ENCODE measurements at regions not wholly inside any gene's neighbourhood (a gene's known extent, or its start where the extent isn't known, plus 50 kb on each side); places are given as distances from the start of the nearest gene placed in this dataset.

DNA sequence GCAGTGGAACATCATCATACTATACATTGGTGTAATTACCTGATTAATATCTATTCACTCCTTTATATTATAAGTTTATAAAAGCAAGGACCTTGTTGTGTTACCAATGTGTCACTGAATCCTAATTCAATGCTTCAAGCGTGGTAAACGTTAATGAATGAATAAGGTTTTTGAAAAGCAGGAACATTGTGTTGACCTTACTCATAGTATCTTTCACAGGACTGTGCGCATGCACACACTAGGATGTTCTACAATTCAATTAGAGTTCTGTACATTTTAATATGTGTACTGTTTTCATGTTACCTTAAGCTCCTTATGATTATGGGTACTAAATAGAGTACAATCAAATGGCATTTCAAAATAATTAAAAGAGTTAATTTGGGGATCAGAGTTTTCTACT is 578.5 kb downstream of the BMP2 start:
- H3K27me3 ChIP-seq (ENCODE audit: control insufficient read depth in 3 of 3, insufficient read depth in 3 of 3, low read depth in 1 of 3, low read length in 3 of 3) = no peaks in the 10 kb centered on the region
- H2BK12ac ChIP-seq (ENCODE audit: low read length) = no peak overlapping the region
- H3K4me3 ChIP-seq (ENCODE audit: low read length in 2 of 2) = no peak overlapping the region
- H3K9ac ChIP-seq (ENCODE audit: low read depth, low read length, poor library complexity) = no peak overlapping the region
- no peaks in the 10 kb centered on the region for H3K4me1 ChIP-seq (ENCODE audit: control insufficient read depth in 2 of 2, insufficient read depth in 1 of 2, low read depth in 1 of 2, low read length in 2 of 2)
- H2BK15ac ChIP-seq (ENCODE audit: low read length) = no peak overlapping the region
- H3K14ac ChIP-seq (ENCODE audit: low read length) = no peak overlapping the region
- no peak overlapping the region for H2AFZ ChIP-seq (ENCODE audit: low read length)
- no peak for DNase-seq (ENCODE audit: low spot score)
- H3K4ac ChIP-seq (ENCODE audit: low read length) = no peak overlapping the region
- H3K23ac ChIP-seq (ENCODE audit: low read depth, low read length, poor library complexity) = no peak overlapping the region
- H3K27ac ChIP-seq (replicated peaks; ENCODE audit: low read length) = no peak overlapping the region
- H4K8ac ChIP-seq (ENCODE audit: low read depth, low read length) = no peak overlapping the region
- no peak overlapping the region for H4K91ac ChIP-seq (ENCODE audit: low read depth, low read length, poor library complexity)
- no peak overlapping the region for H2BK5ac ChIP-seq (ENCODE audit: low read length)
- no peak overlapping the region for H3K4me2 ChIP-seq (ENCODE audit: insufficient read depth, low read length, poor library complexity, severe bottlenecking)
- H3K36me3 ChIP-seq (replicated peaks in 1 of 2; ENCODE audit: control insufficient read depth in 2 of 2, insufficient read depth in 2 of 2, low read length in 2 of 2) = no peaks in the 10 kb centered on the region
- H3K79me1 ChIP-seq (ENCODE audit: low read depth, low read length) = no peaks in the 10 kb centered on the region
- no peak overlapping the region for H2BK120ac ChIP-seq (ENCODE audit: low read depth, low read length)
- WGBS, 2 donors (ENCODE audit: extremely low coverage in 2 of 2, insufficient read length in 2 of 2, insufficient replicate concordance in 1 of 2) = no CpG with 5 or more reads among the region's 3 CpGs
- no peak overlapping the region for H2AK5ac ChIP-seq (ENCODE audit: low read depth, low read length)
- no peak overlapping the region for H3K18ac ChIP-seq (ENCODE audit: low read length)
- no peaks in the 10 kb centered on the region for H3K9me3 ChIP-seq (replicated peaks in 1 of 2; ENCODE audit: control insufficient read depth in 2 of 2, insufficient read depth in 1 of 2, low read depth in 1 of 2, low read length in 2 of 2)

DNA sequence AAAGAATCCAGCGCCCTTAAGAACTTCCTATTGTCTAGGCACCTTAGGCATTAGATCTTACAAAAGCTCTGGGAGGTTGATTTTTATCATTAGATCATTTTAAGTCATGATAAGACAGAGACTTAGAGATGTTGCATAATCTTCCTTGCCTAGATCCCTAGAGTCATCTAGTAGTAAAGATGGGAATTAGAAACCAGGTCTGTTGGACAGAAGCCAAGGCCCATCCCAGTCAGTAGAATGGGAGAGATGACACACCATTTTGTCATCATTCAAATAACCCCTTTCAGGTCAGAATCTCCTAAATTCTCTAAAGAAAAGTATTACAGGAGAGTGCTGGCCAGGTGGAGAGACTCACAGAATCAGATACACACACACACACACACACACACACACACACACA is 579.1 kb downstream of the BMP2 start:
- Histone ChIP-seq H2BK12ac (ENCODE audit: low read length) (no peak overlapping the region), H3K9me3 (replicated peaks in 1 of 2; ENCODE audit: control insufficient read depth in 2 of 2, insufficient read depth in 1 of 2, low read depth in 1 of 2, low read length in 2 of 2) (no peaks in the 10 kb centered on the region), H3K4ac (ENCODE audit: low read length) (no peak overlapping the region), H3K4me2 (ENCODE audit: insufficient read depth, low read length, poor library complexity, severe bottlenecking) (no peak overlapping the region), H2BK5ac (ENCODE audit: low read length) (no peak overlapping the region), H2BK15ac (ENCODE audit: low read length) (no peak overlapping the region), H3K27ac (replicated peaks; ENCODE audit: low read length) (no peak overlapping the region), H3K4me1 (ENCODE audit: control insufficient read depth in 2 of 2, insufficient read depth in 1 of 2, low read depth in 1 of 2, low read length in 2 of 2) (no peaks in the 10 kb centered on the region), H3K9ac (ENCODE audit: low read depth, low read length, poor library complexity) (no peak overlapping the region), H3K79me1 (ENCODE audit: low read depth, low read length) (no peaks in the 10 kb centered on the region), H3K18ac (ENCODE audit: low read length) (no peak overlapping the region), H3K14ac (ENCODE audit: low read length) (no peak overlapping the region), H4K91ac (ENCODE audit: low read depth, low read length, poor library complexity) (no peak overlapping the region), H2AK5ac (ENCODE audit: low read depth, low read length) (no peak overlapping the region), H2BK120ac (ENCODE audit: low read depth, low read length) (no peak overlapping the region), H3K27me3 (ENCODE audit: control insufficient read depth in 3 of 3, insufficient read depth in 3 of 3, low read depth in 1 of 3, low read length in 3 of 3) (no peaks in the 10 kb centered on the region), H3K23ac (ENCODE audit: low read depth, low read length, poor library complexity) (no peak overlapping the region), H4K8ac (ENCODE audit: low read depth, low read length) (no peak overlapping the region), H3K36me3 (replicated peaks in 1 of 2; ENCODE audit: control insufficient read depth in 2 of 2, insufficient read depth in 2 of 2, low read length in 2 of 2) (no peaks in the 10 kb centered on the region), H2AFZ (ENCODE audit: low read length) (no peak overlapping the region), H3K4me3 (ENCODE audit: low read length in 2 of 2) (no peak overlapping the region)
- DNase-seq (ENCODE audit: low spot score) = no peak
- WGBS, 2 donors (ENCODE audit: extremely low coverage in 2 of 2, insufficient read length in 2 of 2, insufficient replicate concordance in 1 of 2) = no CpG with 5 or more reads among the region's 1 CpG

- Histone ChIP-seq H4K91ac (ENCODE audit: low read depth, low read length, poor library complexity) (no peak overlapping the region), H3K18ac (ENCODE audit: low read length) (no peak overlapping the region), H3K9ac (ENCODE audit: low read depth, low read length, poor library complexity) (no peak overlapping the region), H3K27ac (replicated peaks; ENCODE audit: low read length) (no peak overlapping the region), H2BK5ac (ENCODE audit: low read length) (no peak overlapping the region), H3K4me3 (ENCODE audit: low read length in 2 of 2) (no peak overlapping the region), H2BK15ac (ENCODE audit: low read length) (no peak overlapping the region), H3K4ac (ENCODE audit: low read length) (no peak overlapping the region), H2BK12ac (ENCODE audit: low read length) (no peak overlapping the region), H2AK5ac (ENCODE audit: low read depth, low read length) (no peak overlapping the region), H3K27me3 (ENCODE audit: control insufficient read depth in 3 of 3, insufficient read depth in 3 of 3, low read depth in 1 of 3, low read length in 3 of 3) (no peaks in the 10 kb centered on the region), H2BK120ac (ENCODE audit: low read depth, low read length) (no peak overlapping the region), H3K23ac (ENCODE audit: low read depth, low read length, poor library complexity) (no peak overlapping the region), H3K9me3 (replicated peaks in 1 of 2; ENCODE audit: control insufficient read depth in 2 of 2, insufficient read depth in 1 of 2, low read depth in 1 of 2, low read length in 2 of 2) (no peaks in the 10 kb centered on the region), H3K79me1 (ENCODE audit: low read depth, low read length) (no peaks in the 10 kb centered on the region), H4K8ac (ENCODE audit: low read depth, low read length) (no peak overlapping the region), H3K4me2 (ENCODE audit: insufficient read depth, low read length, poor library complexity, severe bottlenecking) (no peak overlapping the region), H2AFZ (ENCODE audit: low read length) (no peak overlapping the region), H3K4me1 (ENCODE audit: control insufficient read depth in 2 of 2, insufficient read depth in 1 of 2, low read depth in 1 of 2, low read length in 2 of 2) (no peaks in the 10 kb centered on the region), H3K36me3 (replicated peaks in 1 of 2; ENCODE audit: control insufficient read depth in 2 of 2, insufficient read depth in 2 of 2, low read length in 2 of 2) (no peaks in the 10 kb centered on the region), H3K14ac (ENCODE audit: low read length) (no peak overlapping the region)
- no peak for DNase-seq (ENCODE audit: low spot score)
- WGBS, 2 donors (ENCODE audit: extremely low coverage in 2 of 2, insufficient read length in 2 of 2, insufficient replicate concordance in 1 of 2) = no CpG with 5 or more reads among the region's 2 CpGs
Observed at GRCh38 chr20:7347409-7347808, 579.9 kb downstream of the BMP2 start.

DNA sequence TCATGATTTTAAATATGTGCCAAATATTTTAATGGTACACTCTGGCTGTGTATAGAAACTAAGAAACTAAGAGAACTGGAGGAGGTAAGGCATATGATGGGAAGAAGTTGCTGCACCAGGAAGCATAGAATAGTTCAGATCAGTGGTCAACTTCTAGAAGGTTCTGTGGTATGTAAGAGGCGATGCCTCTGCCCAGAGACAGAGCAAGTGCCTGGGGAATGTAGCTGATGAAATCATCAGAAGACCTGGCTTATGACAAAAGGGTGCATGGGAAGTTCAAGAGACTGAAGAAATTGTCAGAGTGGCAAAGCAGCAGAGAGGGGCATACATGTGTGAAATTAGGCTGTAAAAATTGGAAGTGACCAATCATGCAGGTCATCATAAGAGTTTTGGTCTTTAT is 580.8 kb downstream of the BMP2 start:
- no peak overlapping the region for H3K18ac ChIP-seq (ENCODE audit: low read length)
- no CpG with 5 or more reads among the region's 1 CpG for WGBS, 2 donors (ENCODE audit: extremely low coverage in 2 of 2, insufficient read length in 2 of 2, insufficient replicate concordance in 1 of 2)
- no peak overlapping the region for H3K14ac ChIP-seq (ENCODE audit: low read length)
- H3K27me3 ChIP-seq (ENCODE audit: control insufficient read depth in 3 of 3, insufficient read depth in 3 of 3, low read depth in 1 of 3, low read length in 3 of 3) = no peaks in the 10 kb centered on the region
- H3K4ac ChIP-seq (ENCODE audit: low read length) = no peak overlapping the region
- H4K91ac ChIP-seq (ENCODE audit: low read depth, low read length, poor library complexity) = no peak overlapping the region
- no peak overlapping the region for H2BK15ac ChIP-seq (ENCODE audit: low read length)
- H2BK120ac ChIP-seq (ENCODE audit: low read depth, low read length) = no peak overlapping the region
- H3K79me1 ChIP-seq (ENCODE audit: low read depth, low read length) = no peaks in the 10 kb centered on the region
- H3K27ac ChIP-seq (replicated peaks; ENCODE audit: low read length) = no peak overlapping the region
- no peak overlapping the region for H2AK5ac ChIP-seq (ENCODE audit: low read depth, low read length)
- H3K36me3 ChIP-seq (replicated peaks in 1 of 2; ENCODE audit: control insufficient read depth in 2 of 2, insufficient read depth in 2 of 2, low read length in 2 of 2) = no peaks in the 10 kb centered on the region
- no peak overlapping the region for H3K4me2 ChIP-seq (ENCODE audit: insufficient read depth, low read length, poor library complexity, severe bottlenecking)
- H3K9ac ChIP-seq (ENCODE audit: low read depth, low read length, poor library complexity) = no peak overlapping the region
- no peak overlapping the region for H2BK12ac ChIP-seq (ENCODE audit: low read length)
- H2AFZ ChIP-seq (ENCODE audit: low read length) = no peak overlapping the region
- no peak overlapping the region for H4K8ac ChIP-seq (ENCODE audit: low read depth, low read length)
- no peak overlapping the region for H3K4me3 ChIP-seq (ENCODE audit: low read length in 2 of 2)
- no peaks in the 10 kb centered on the region for H3K4me1 ChIP-seq (ENCODE audit: control insufficient read depth in 2 of 2, insufficient read depth in 1 of 2, low read depth in 1 of 2, low read length in 2 of 2)
- H2BK5ac ChIP-seq (ENCODE audit: low read length) = no peak overlapping the region
- DNase-seq (ENCODE audit: low spot score) = no peak
- no peak overlapping the region for H3K23ac ChIP-seq (ENCODE audit: low read depth, low read length, poor library complexity)
- no peaks in the 10 kb centered on the region for H3K9me3 ChIP-seq (replicated peaks in 1 of 2; ENCODE audit: control insufficient read depth in 2 of 2, insufficient read depth in 1 of 2, low read depth in 1 of 2, low read length in 2 of 2)

All from neuronal stem cell (in vitro differentiated cells).